H9 (cell line): ENCODE measurements at regions not wholly inside any gene's neighbourhood (a gene's known extent, or its start where the extent isn't known, plus 50 kb on each side); places are given as distances from the start of the nearest gene placed in this dataset.

Source experiments
- DNase-seq: peaks from one replicate; pipeline ENCODE4 v3.0.0-alpha.2; 2017
- H2AFZ ChIP-seq: one replicate; pipeline ENCODE4 v1.6.1; 2013; ENCODE audit warnings: mild to moderate bottlenecking, low read length, control low read depth, moderate library complexity
- H2AK5ac ChIP-seq: 2 replicates; pipeline ENCODE4 v1.6.1; 2013; ENCODE audit warnings: low read length, control low read depth, mixed read lengths; ENCODE audit not compliant: insufficient read length
- H2BK120ac ChIP-seq: one replicate; pipeline ENCODE4 v1.6.1; 2013; ENCODE audit warnings: low read depth, mild to moderate bottlenecking, low read length, control low read depth, inconsistent platforms; ENCODE audit not compliant: poor library complexity, severe bottlenecking
- H2BK12ac ChIP-seq: 2 replicates; pipeline ENCODE4 v1.6.1; 2013; ENCODE audit warnings: low read length, control low read depth, mixed read lengths, low read depth; ENCODE audit not compliant: insufficient read length
- H2BK15ac ChIP-seq: 2 replicates; pipeline ENCODE4 v1.6.1; 2013; ENCODE audit warnings: low read depth, low read length, control low read depth
- H2BK20ac ChIP-seq: one replicate; pipeline ENCODE4 v1.6.1; 2013; ENCODE audit warnings: low read depth, mild to moderate bottlenecking, low read length, control low read depth, inconsistent platforms; ENCODE audit not compliant: poor library complexity, severe bottlenecking
- H2BK5ac ChIP-seq: 2 replicates; pipeline ENCODE4 v1.6.1; 2013; ENCODE audit warnings: low read length, control low read depth, mixed read lengths; ENCODE audit not compliant: insufficient read length
- H3K14ac ChIP-seq: 2 replicates; pipeline ENCODE4 v1.6.1; 2013; ENCODE audit warnings: low read length, control low read depth; ENCODE audit not compliant: insufficient read depth
- H3K18ac ChIP-seq: 2 replicates; pipeline ENCODE4 v1.6.1; 2013; ENCODE audit warnings: low read depth, mild to moderate bottlenecking, mixed read lengths, low read length, control low read depth; ENCODE audit not compliant: insufficient read length
- H3K23ac ChIP-seq: 2 replicates; pipeline ENCODE4 v1.6.1; 2013; ENCODE audit warnings: low read length, control low read depth, mixed read lengths, low read depth; ENCODE audit not compliant: insufficient read length
- H3K23me2 ChIP-seq: 2 replicates; pipeline ENCODE4 v1.6.1; 2013; ENCODE audit warnings: low read depth, mild to moderate bottlenecking, mixed read lengths, low read length, control low read depth; ENCODE audit not compliant: insufficient read length, poor library complexity, severe bottlenecking
- H3K27ac ChIP-seq: 2 replicates; pipeline ENCODE4 v1.5.1; 2013; ENCODE audit warnings: low read length, control low read depth, mixed read lengths, low read depth; ENCODE audit not compliant: insufficient read length
- H3K27me3 ChIP-seq: 2 replicates; pipeline ENCODE4 v1.6.1; 2013; ENCODE audit warnings: low read length, control low read depth, inconsistent platforms; ENCODE audit not compliant: insufficient read depth
- H3K4ac ChIP-seq: 2 replicates; pipeline ENCODE4 v1.6.1; 2013; ENCODE audit warnings: low read depth, mild to moderate bottlenecking, control low read depth, inconsistent platforms, low read length, moderate library complexity
- H3K4me1 ChIP-seq: 2 replicates; pipeline ENCODE4 v1.6.1; 2013; ENCODE audit warnings: low read length, control low read depth, inconsistent platforms; ENCODE audit not compliant: insufficient read depth
- H3K4me2 ChIP-seq: 2 replicates; pipeline ENCODE4 v1.6.1; 2013; ENCODE audit warnings: low read length, control low read depth, mixed read lengths; ENCODE audit not compliant: insufficient read length, insufficient read depth
- H3K56ac ChIP-seq: 2 replicates; pipeline ENCODE4 v1.6.1; 2013; ENCODE audit warnings: low read depth, mild to moderate bottlenecking, mixed read lengths, low read length, control low read depth; ENCODE audit not compliant: insufficient read length
- H3K79me1 ChIP-seq: 2 replicates; pipeline ENCODE4 v1.6.1; 2013; ENCODE audit warnings: low read depth, mild to moderate bottlenecking, moderate library complexity, low read length, control low read depth, inconsistent platforms; ENCODE audit not compliant: insufficient read depth, poor library complexity, severe bottlenecking
- H3K79me2 ChIP-seq: 2 replicates; pipeline ENCODE4 v1.6.1; 2013; ENCODE audit warnings: low read length, control low read depth, inconsistent platforms; ENCODE audit not compliant: insufficient read depth
- H3K9ac ChIP-seq: 2 replicates; pipeline ENCODE4 v1.6.1; 2013; ENCODE audit warnings: low read length, control low read depth, mixed read lengths; ENCODE audit not compliant: insufficient read length; ENCODE audit errors: extremely low read depth
- H3K9me3 ChIP-seq: one replicate; pipeline ENCODE4 v1.6.1; 2013; ENCODE audit warnings: low read depth, low read length, inconsistent platforms; ENCODE audit not compliant: control insufficient read depth
- H3T11ph ChIP-seq: one replicate; pipeline ENCODE4 v1.6.1; 2013; ENCODE audit warnings: mild to moderate bottlenecking, low read length, control low read depth, inconsistent platforms
- H4K20me1 ChIP-seq: one replicate; pipeline ENCODE4 v1.6.1; 2013; ENCODE audit not compliant: control insufficient read depth, insufficient read length, insufficient read depth
- H4K5ac ChIP-seq: 2 replicates; pipeline ENCODE4 v1.6.1; 2013; ENCODE audit warnings: low read depth, mild to moderate bottlenecking, mixed read lengths, low read length, control low read depth; ENCODE audit not compliant: insufficient read length
- H4K8ac ChIP-seq: replicated peaks from 2 replicates; pipeline ENCODE4 v1.6.1; 2013; ENCODE audit warnings: low read length, control low read depth, mixed read lengths, low read depth; ENCODE audit not compliant: insufficient read length
- H4K91ac ChIP-seq: 2 replicates; pipeline ENCODE4 v1.6.1; 2013; ENCODE audit warnings: low read depth, mild to moderate bottlenecking, moderate library complexity, mixed read lengths, low read length, control low read depth; ENCODE audit not compliant: insufficient read length
- H3K27ac Mint-ChIP-seq, 3 experiments: 2 replicates in 2 of 3; 3 replicates in 1 of 3; pipeline ENCODE4 v1.8.0; 2020 to 2021; ENCODE audit warnings: mixed read lengths in 3 of 3, mild to moderate bottlenecking in 1 of 3, moderate library complexity in 1 of 3
- H3K27me3 Mint-ChIP-seq: 2 replicates; pipeline ENCODE4 v1.8.0; 2021; ENCODE audit warnings: low read depth, mild to moderate bottlenecking, moderate library complexity, mixed read lengths
- H3K36me3 Mint-ChIP-seq, 3 experiments: 2 replicates in 2 of 3; 3 replicates in 1 of 3; pipeline ENCODE4 v1.8.0; 2020 to 2021; ENCODE audit warnings: low read depth in 3 of 3, mixed read lengths in 3 of 3; ENCODE audit not compliant: insufficient read depth in 1 of 3
- H3K4me1 Mint-ChIP-seq, 2 experiments: 2 replicates each; pipeline ENCODE4 v1.8.0; 2020; ENCODE audit warnings: mixed read lengths in 2 of 2
- H3K4me3 Mint-ChIP-seq, 2 experiments: 2 replicates in 1 of 2; 3 replicates in 1 of 2; pipeline ENCODE4 v1.8.0; 2020 to 2021; ENCODE audit warnings: mild to moderate bottlenecking in 2 of 2, mixed read lengths in 2 of 2, moderate library complexity in 1 of 2
- H3K9me3 Mint-ChIP-seq, 2 experiments: 2 replicates in 1 of 2; 3 replicates in 1 of 2; pipeline ENCODE4 v1.8.0; 2020; ENCODE audit warnings: mild to moderate bottlenecking in 2 of 2, mixed read lengths in 2 of 2, moderate library complexity in 1 of 2
- WGBS: extraction: QIAGEN DNeasy Blood & Tissue Kit; methylation state at CpG from one replicate; pipeline ENCODE4 v1.1.7; 2013; ENCODE audit warnings: missing lambda C conversion rate, low lambda C conversion rate, mixed read lengths; ENCODE audit not compliant: insufficient read length; ENCODE audit errors: extremely low coverage; 5-methylcytosine and 5-hydroxymethylcytosine counted together
- TF ChIP-seq, protein P1 (sequence below): fragments of 200-600 bp; sonication (generic); conservative IDR thresholded peaks from 3 replicates; pipeline ENCODE4 v1.8.0; 2021; ENCODE audit warnings: antibody characterized with exemption, mild to moderate bottlenecking

DNA sequence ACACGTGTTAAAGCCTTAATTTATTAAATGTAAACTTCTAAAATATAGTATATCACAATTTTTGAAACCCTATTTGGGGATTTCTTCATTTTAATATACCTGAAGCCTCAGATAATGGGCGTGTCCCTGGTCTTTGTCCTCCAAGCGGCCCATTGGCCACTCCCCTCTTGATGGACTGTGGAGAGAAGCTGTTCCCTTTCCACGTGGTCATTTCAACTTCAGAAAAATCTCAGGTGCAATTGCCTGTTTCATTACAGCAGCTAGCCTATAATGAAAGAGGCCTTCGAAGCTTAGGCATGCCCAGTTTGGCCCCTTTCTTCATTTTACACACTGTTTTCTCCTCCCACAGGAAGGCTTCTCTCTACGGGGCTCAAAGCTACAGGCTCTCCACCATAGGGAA, 131.4 kb upstream of the ARHGAP5 start:
- Histone ChIP-seq H4K5ac (no peak overlapping the region), H2BK120ac (no peak overlapping the region), H3K23ac (no peak overlapping the region), H3K27me3 (no peaks in the 10 kb centered on the region), H3K4ac (no peak overlapping the region), H2AFZ (peak overlapping the region; percentile 59), H3K9me3 (no peaks in the 10 kb centered on the region), H2BK15ac (no peak overlapping the region), H3K23me2 (no peaks in the 10 kb centered on the region), H3K79me1 (no peaks in the 10 kb centered on the region), H3K9ac (no peak overlapping the region), H4K20me1 (no peaks in the 10 kb centered on the region), H3K18ac (no peak overlapping the region), H3K14ac (no peak overlapping the region), H2BK20ac (no peak overlapping the region), H2AK5ac (no peak overlapping the region), H3K56ac (no peak overlapping the region), H3T11ph (no peak overlapping the region), H2BK5ac (no peak overlapping the region), H4K91ac (no peak overlapping the region), H4K8ac (no peak overlapping the region), H3K4me2 (no peak overlapping the region), H3K4me1 (peaks cover 9% of the 10 kb centered on the region), H3K79me2 (no peaks in the 10 kb centered on the region), H2BK12ac (no peak overlapping the region), H3K27ac (no peak overlapping the region)
- Mint-ChIP-seq H3K27me3 (peaks cover 5% of the 10 kb centered on the region), H3K27ac (no peak overlapping the region), H3K4me3 (no peak overlapping the region), H3K4me1 (peaks cover 12 to 25% of the 10 kb centered on the region in 2 experiments), H3K9me3 (no peaks in the 10 kb centered on the region), H3K36me3 (no peaks in the 10 kb centered on the region)
- TF ChIP-seq, protein P1, sequence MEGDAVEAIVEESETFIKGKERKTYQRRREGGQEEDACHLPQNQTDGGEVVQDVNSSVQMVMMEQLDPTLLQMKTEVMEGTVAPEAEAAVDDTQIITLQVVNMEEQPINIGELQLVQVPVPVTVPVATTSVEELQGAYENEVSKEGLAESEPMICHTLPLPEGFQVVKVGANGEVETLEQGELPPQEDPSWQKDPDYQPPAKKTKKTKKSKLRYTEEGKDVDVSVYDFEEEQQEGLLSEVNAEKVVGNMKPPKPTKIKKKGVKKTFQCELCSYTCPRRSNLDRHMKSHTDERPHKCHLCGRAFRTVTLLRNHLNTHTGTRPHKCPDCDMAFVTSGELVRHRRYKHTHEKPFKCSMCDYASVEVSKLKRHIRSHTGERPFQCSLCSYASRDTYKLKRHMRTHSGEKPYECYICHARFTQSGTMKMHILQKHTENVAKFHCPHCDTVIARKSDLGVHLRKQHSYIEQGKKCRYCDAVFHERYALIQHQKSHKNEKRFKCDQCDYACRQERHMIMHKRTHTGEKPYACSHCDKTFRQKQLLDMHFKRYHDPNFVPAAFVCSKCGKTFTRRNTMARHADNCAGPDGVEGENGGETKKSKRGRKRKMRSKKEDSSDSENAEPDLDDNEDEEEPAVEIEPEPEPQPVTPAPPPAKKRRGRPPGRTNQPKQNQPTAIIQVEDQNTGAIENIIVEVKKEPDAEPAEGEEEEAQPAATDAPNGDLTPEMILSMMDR = no peak
- no peak for DNase-seq
- no CpG with 5 or more reads among the region's 6 CpGs for WGBS
